Globus pallidus (tissue), 1 donor: ENCODE measurements at regions not wholly inside any gene's neighbourhood (a gene's known extent, or its start where the extent isn't known, plus 50 kb on each side); places are given as distances from the start of the nearest gene placed in this dataset.
"Not testable (repeated sequence)": the region's sequence is repeated elsewhere in the genome, so short reads cannot be mapped to it uniquely, and the experiment has no call there.

Experiments used
- DNase-seq: peaks from one replicate; pipeline ENCODE4 v3.0.0-alpha.2; 2015; ENCODE audit warnings: low spot score

DNA sequence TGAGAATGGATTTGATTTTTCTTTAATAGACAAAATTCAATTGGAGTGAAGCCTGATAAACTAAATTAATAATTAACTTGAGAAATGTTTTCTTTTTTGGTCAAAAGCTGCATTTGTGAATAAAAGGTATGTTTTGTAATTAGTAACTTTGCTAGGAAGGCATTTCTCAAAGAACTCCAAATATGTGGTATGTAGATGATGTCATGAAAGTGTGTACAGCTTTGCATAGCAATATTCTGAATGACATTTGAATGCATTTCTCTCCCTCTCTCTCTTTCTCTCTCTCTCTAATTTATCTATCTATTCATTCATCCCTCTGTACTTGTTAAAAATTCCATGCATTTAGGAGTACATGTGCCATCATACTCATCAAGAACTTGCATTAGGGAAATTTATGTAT, 109.1 kb upstream of the ADAMTS5 start:
- DNase-seq, result no peak

DNA sequence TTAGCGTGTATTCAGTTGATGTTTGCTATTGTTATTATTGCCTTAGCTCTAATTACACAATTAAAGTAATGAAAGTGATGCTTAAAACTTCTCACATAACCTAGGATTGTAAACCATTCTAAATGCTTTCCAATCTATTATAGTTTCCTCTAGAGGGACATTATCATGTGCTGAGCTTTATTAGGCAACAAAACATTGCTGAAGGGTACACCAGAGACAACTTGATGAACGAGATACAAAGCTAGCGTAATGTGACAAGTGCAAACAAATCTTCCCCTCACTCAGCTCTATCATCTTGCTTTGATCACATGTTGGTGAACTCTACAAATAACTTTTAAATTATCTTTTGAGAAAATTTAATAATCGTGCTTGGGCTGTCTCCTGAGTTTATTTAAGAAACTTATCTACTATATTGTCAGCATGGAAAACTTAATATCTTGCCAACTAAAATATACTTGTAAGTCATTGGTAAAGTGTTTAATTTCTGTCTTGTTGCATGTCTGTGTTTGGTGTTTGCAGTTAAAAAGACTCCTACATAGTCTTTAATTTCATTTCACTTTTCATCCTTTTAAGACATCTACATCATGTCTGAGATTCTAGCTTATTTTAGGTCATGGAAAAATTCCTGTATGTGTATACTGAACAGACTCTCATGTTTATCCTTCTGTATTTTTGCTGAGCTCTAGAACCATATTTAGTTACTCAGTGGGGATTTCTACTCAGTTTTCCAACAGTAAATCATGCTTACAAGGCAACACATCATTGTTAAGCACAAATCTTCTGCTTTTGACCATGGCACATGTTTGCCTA, 104.2 kb upstream of the ADAMTS5 start:
- DNase-seq, result no peak

GRCh38 chr21:27068811-27069210, 101.9 kb upstream of the ADAMTS5 start:
- no peak for DNase-seq

GRCh38 chr21:27067226-27067625, 100.3 kb upstream of the ADAMTS5 start:
- no peak for DNase-seq

- DNase-seq, result no peak
Observed at GRCh38 chr21:27062443-27062842, 95.6 kb upstream of the ADAMTS5 start.

DNA sequence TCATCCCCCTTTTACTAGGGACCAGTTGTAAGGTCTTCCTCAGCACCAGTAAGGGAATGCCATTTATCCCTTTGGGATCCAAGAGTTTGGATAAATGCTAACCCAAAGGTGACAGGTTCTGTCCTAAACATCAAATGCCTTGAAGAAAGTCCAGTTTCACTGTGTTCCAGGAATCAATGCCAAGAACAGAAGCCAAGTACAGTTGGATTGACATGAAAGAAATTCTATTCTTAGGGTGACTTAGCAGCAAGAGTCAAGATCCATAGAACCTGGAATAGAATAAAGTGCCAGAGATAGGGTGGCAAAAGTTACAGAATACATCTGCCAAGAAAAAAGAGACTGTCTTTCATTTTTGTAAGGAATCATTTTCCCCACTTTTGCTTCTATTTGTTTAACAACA, 94.9 kb upstream of the ADAMTS5 start:
- DNase-seq, result no peak

DNA sequence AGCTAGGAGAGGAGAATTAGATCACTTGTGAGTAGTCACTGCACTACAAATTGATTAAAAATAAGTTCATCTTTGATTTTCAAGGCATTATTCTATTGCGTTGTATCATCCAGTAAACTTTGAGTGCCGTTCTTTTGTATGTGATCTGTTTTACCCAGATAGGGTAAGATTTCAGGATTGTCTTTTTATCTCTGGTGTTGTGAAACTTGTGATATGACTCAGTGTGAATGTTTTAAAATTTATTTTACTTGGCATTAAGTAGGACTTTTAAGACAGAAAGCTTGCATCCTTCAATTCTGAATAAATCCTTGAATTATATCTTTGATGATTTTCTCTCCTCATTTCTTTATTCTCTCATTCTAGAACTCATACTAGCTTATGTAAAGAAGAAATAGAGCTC, 93.3 kb upstream of the ADAMTS5 start:
- DNase-seq, result no peak

DNA sequence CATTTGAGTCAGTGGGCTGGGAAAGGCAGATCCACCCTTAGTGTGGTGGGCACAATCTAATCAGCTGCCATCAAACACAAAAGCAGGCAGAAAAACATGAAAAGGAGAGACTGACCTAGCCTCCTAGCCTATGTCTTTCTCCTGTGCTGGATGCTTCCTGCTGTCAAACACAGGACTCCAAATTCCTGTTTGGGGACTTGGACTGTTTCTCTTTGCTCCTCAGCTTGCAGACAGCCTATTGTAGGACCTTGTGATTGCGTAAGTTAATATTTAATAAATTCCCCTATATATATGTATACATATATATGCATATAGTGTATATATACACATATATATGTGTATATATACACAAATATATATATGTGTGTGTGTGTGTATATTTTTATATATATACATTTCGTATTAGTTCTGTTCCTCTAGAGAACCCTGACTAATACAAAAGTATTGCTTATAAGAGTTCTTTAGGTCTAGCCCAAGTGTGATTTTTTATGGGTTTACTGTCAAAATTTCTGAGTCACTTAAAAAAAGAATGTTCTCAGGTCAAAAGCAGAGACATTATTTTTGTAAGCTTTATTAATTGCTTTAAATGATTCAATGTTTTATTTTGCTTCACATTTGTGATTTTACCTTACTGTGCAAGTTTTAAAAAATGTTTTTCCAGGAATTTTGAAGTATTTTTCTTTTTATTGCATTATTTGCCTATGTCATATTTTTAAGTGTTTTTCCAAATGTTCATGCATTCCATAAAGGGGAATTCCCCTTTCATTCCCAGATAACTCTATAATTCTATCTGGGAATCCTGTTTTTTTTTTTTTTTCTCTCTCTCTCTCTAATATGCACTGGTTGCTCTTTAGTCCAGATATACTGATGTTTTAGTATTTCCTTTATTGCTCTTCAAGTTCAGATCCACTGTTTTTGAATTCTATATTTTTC, 92.1 kb upstream of the ADAMTS5 start:
- no peak for DNase-seq

GRCh38 chr21:27057997-27058396, 91.1 kb upstream of the ADAMTS5 start:
- DNase-seq, result no peak

GRCh38 chr21:27047658-27048314, 80.9 kb upstream of the ADAMTS5 start:
- DNase-seq, result no peak

DNA sequence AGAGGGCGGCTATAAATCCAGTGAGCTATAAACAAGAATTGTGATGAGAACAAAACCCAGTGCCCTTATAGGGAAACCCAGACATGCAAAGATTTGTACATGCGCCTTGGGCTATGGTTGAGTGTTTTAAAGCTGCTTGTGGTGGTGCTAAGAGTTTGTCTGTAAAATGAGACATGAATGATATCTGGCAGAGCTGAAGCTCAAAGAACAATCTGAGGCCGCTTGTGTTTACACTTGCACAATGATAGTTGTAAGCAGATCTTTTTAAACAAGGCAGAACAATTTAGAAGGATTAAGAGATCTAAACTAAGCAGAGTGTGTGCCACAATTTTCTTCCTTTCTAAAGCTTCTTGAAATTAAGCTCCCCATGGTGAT, 80.4 kb upstream of the ADAMTS5 start:
- no peak for DNase-seq

DNA sequence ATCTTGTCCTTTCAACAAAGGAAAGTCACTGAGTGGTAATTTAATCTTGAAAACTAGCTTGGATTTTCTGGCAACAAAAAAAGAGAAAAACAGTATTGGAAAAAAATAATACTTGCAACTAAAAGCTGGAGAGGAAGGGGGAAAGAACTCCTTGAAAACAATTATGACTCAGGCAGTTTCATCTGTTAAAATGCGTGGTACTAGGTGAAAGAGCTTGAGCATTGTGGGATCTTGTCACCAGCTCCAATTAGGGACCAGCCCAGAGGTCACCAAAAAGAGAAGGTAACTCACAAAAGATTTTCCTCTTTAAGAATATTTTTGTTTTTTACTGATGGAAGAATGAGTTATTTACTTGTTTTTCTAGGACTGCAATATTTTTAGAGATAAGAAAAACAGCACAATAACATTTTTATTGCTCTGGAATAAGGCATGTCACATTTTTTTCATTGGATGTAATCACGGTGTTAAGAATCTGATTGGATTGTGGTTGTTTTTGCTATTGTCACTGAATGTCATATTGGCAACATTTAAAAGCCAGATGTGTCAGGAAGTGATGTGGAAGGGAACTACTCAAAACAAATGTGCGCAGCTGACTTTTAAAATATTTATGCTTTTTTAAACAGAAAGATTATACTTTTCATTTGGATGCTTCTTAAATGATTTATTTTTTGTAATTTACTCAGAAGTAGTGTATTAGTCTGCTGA, 78.5 kb upstream of the ADAMTS5 start:
- no peak for DNase-seq

DNA sequence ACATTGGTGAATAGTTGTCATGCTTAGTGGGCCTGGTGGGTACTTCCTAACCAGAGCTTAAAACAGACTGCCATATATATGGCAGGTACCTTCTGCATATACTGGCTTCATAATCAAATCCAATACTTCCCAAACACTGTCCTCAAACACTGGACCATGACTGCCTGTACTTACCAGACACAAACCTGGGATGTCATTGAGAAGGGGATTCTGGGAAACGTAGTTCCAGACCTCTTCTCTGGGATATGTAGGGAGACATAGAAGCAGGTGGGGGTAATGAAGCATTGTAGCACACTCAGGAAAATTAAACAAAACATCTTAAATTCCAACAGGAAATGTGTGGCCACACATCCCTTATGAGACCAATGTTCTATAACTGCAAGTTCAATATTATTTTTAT, 76.5 kb upstream of the ADAMTS5 start:
- DNase-seq, result no peak

- DNase-seq, result no peak
Observed at GRCh38 chr21:27040738-27041469, 74.0 kb upstream of the ADAMTS5 start.

GRCh38 chr21:27036736-27037301, 69.9 kb upstream of the ADAMTS5 start:
- DNase-seq, result no peak

- DNase-seq, result no peak
Observed at GRCh38 chr21:27035791-27036190, 68.9 kb upstream of the ADAMTS5 start.

DNA sequence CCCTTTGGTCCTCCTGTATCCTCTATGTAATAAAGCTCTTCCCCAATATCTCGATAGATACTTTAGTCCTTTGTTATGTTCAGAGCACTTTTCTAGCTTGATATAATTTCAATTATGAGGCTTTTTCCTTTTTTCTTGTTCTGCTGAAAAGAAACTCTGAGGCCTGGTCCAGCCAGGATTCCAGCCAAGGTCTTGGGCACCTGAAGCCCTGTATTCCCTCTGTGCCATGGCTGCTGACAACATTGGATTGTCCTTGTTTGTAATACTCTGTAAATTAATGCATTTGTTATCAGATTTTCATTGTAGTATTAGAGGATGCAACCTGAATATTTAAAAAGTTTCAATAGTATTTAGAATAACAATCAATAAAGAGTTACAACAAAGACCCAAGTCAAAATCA, 67.9 kb upstream of the ADAMTS5 start:
- no peak for DNase-seq

- DNase-seq, result no peak
Observed at GRCh38 chr21:27033471-27033870, 66.6 kb upstream of the ADAMTS5 start.

DNA sequence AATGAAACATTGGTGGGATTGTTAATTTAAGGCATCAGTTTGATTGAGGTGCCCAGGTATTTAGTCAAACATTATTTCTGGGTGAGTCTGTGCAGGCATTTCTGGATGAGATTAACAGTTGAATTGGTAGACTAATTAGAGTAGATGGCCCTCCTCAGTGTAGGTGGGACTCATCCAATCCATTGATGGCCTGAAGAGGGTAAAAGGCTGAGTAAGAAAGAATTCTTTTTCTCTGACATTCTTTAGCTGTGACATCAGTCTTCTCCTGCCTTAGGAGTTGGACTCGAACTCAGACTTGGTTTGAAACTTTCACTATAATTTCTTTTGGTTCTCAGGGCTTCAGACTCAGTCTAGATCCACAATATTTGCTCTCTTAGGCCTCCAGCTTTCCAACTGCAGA, 59.6 kb upstream of the ADAMTS5 start:
- DNase-seq, result no peak

GRCh38 chr21:27025708-27026107, 58.8 kb upstream of the ADAMTS5 start:
- not testable (repeated sequence) for DNase-seq

- no peak for DNase-seq
Observed at GRCh38 chr21:27024971-27025370, 58.1 kb upstream of the ADAMTS5 start.
